ENCODE measurements at regions not wholly inside any gene's neighbourhood (a gene's known extent, or its start where the extent isn't known, plus 50 kb on each side); places are given as distances from the start of the nearest gene placed in this dataset.

DNA sequence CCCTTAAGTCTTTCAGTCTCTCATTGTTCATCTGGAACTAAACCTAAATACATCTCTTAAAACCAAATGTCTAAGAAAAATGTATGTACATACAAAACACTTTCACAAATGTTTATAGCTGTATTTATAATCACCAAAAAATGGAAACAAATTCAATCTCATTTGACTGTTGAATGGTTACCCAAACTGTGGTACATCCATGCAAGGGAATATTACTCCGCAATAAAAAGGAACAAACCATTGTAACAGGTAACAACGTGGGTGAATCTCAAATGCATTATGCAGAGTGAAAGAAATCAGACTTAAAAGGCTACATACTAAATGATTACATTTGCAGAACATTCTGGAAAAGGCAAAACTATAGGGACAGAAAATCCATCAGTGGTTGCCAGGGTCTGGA, 425.2 kb downstream of the COG6 start:
- FAIRE-seq (no peak), DNase-seq (ENCODE audit: low read depth, low spot score) (no peak), ATAC-seq (no peak)
- in situ Hi-C loops (cut with MboI), result no loop called here
- ChIA-PET SMC1A (ENCODE audit: uncharacterized antibody, unreplicated experiment) (no interaction called here), POLR2A (no interaction called here), RAD21 (ENCODE audit: unreplicated experiment) (no interaction called here), CTCF (interaction anchor here (1.0 to 3.8 kb wide), 4 partner anchors 12 to 617 kb away, joined by 3 to 28 read pairs (median 4); no protein-coding TSS in a partner anchor)
- Histone ChIP-seq H3K27me3 (replicated peaks in 1 of 2; ENCODE audit: control insufficient read depth in 2 of 2, insufficient read depth in 2 of 2, low read length in 1 of 2) (peaks cover 2% of the 10 kb centered on the region in 2 experiments), H3K9me3 (replicated peaks; ENCODE audit: control insufficient read depth, insufficient read depth, low read length) (no peaks in the 10 kb centered on the region), H4K20me1 (ENCODE audit: control insufficient read depth, insufficient read depth) (no peaks in the 10 kb centered on the region), H3K79me2 (ENCODE audit: control insufficient read depth, insufficient read depth, low read length) (no peaks in the 10 kb centered on the region), H3K4me1 (ENCODE audit: control insufficient read depth, insufficient read depth, low read length) (no peaks in the 10 kb centered on the region), H3K27ac (ENCODE audit: control insufficient read depth, insufficient read depth) (no peak overlapping the region), H3K9ac (ENCODE audit: control insufficient read depth, insufficient read depth, low read length) (no peak overlapping the region), H2AFZ (ENCODE audit: control insufficient read depth, low read depth, low read length) (no peak overlapping the region), H3K4me3 (no peak overlapping the region), H3K4me2 (ENCODE audit: control insufficient read depth, insufficient read depth) (no peak overlapping the region), H3K36me3 (ENCODE audit: control insufficient read depth in 2 of 2, insufficient read depth in 2 of 2, low read length in 1 of 2) (no peaks in the 10 kb centered on the region)
- no TSS peak for BruUV-seq (replicated peaks)
- intact Hi-C loops (cut with micrococcal nuclease; ENCODE audit: unreplicated experiment), result no loop called here
- 50% methylated on average over 2 of the region's 2 CpGs for WGBS (ENCODE audit: insufficient coverage, insufficient replicate concordance, low lambda C conversion rate, missing lambda C conversion rate)
- TF ChIP-seq MEF2A (IDR thresholded peaks at IDR 0.05; ENCODE audit: insufficient read depth, low read depth, low read length) (no peak), BMI1 (IDR thresholded peaks at IDR 0.05; ENCODE audit: borderline replicate concordance) (no peak), ZNF217 (IDR thresholded peaks at IDR 0.05) (no peak), CHD4 (IDR thresholded peaks at IDR 0.05) (no peak), ZNF207 (IDR thresholded peaks at IDR 0.05; ENCODE audit: borderline replicate concordance) (no peak), POLR2A (IDR thresholded peaks at IDR 0.05; ENCODE audit: low read depth, low read length) (no peak), SREBF1 (IDR thresholded peaks at IDR 0.05; ENCODE audit: low read length) (no peak), IRF4 (IDR thresholded peaks at IDR 0.05; ENCODE audit: low read depth, low read length) (no peak)
- TF ChIP-seq, protein P1, sequence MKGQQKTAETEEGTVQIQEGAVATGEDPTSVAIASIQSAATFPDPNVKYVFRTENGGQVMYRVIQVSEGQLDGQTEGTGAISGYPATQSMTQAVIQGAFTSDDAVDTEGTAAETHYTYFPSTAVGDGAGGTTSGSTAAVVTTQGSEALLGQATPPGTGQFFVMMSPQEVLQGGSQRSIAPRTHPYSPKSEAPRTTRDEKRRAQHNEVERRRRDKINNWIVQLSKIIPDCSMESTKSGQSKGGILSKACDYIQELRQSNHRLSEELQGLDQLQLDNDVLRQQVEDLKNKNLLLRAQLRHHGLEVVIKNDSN (IDR thresholded peaks at IDR 0.05; ENCODE audit: borderline replicate concordance, extremely low read length, insufficient read depth, low read depth, low read length), result no peak
- TF ChIP-seq, protein P2, sequence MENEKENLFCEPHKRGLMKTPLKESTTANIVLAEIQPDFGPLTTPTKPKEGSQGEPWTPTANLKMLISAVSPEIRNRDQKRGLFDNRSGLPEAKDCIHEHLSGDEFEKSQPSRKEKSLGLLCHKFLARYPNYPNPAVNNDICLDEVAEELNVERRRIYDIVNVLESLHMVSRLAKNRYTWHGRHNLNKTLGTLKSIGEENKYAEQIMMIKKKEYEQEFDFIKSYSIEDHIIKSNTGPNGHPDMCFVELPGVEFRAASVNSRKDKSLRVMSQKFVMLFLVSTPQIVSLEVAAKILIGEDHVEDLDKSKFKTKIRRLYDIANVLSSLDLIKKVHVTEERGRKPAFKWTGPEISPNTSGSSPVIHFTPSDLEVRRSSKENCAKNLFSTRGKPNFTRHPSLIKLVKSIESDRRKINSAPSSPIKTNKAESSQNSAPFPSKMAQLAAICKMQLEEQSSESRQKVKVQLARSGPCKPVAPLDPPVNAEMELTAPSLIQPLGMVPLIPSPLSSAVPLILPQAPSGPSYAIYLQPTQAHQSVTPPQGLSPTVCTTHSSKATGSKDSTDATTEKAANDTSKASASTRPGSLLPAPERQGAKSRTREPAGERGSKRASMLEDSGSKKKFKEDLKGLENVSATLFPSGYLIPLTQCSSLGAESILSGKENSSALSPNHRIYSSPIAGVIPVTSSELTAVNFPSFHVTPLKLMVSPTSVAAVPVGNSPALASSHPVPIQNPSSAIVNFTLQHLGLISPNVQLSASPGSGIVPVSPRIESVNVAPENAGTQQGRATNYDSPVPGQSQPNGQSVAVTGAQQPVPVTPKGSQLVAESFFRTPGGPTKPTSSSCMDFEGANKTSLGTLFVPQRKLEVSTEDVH (IDR thresholded peaks at IDR 0.05; ENCODE audit: low read depth, partially characterized antibody), result no peak
